ENCODE measurements at regions not wholly inside any gene's neighbourhood (a gene's known extent, or its start where the extent isn't known, plus 50 kb on each side); places are given as distances from the start of the nearest gene placed in this dataset.
"Not testable (repeated sequence)": the region's sequence is repeated elsewhere in the genome, so short reads cannot be mapped to it uniquely, and the experiment has no call there.

DNA sequence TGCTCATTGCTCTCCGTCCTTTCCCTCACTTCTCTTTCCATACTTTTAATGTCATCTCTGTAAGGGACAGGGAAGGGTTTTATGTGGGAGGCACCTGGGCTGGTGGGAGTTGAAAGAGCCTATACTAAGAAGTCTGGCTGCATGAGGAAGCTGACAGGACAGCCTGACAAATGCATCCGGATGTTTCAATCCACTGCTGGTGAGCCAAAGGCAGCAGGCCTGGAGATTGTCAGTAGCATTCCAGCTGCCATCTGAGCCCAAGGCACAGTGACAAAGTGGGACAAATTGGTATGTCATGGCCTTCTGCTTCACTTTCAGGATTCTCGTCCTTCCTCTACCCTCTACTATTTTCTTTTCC lies 218.4 kb downstream of the STK31 start:
- DNase-seq (ENCODE audit: low spot score): no peak
- in situ Hi-C loops (cut with MboI; ENCODE audit: low sequenced_read_pairs, unreplicated experiment): no loop called here
- TF ChIP-seq, protein P1, sequence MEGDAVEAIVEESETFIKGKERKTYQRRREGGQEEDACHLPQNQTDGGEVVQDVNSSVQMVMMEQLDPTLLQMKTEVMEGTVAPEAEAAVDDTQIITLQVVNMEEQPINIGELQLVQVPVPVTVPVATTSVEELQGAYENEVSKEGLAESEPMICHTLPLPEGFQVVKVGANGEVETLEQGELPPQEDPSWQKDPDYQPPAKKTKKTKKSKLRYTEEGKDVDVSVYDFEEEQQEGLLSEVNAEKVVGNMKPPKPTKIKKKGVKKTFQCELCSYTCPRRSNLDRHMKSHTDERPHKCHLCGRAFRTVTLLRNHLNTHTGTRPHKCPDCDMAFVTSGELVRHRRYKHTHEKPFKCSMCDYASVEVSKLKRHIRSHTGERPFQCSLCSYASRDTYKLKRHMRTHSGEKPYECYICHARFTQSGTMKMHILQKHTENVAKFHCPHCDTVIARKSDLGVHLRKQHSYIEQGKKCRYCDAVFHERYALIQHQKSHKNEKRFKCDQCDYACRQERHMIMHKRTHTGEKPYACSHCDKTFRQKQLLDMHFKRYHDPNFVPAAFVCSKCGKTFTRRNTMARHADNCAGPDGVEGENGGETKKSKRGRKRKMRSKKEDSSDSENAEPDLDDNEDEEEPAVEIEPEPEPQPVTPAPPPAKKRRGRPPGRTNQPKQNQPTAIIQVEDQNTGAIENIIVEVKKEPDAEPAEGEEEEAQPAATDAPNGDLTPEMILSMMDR (IDR thresholded peaks at IDR 0.05; ENCODE audit: borderline replicate concordance, control extremely low read depth, extremely low read depth, insufficient read depth, missing control alignments): no peak

DNA sequence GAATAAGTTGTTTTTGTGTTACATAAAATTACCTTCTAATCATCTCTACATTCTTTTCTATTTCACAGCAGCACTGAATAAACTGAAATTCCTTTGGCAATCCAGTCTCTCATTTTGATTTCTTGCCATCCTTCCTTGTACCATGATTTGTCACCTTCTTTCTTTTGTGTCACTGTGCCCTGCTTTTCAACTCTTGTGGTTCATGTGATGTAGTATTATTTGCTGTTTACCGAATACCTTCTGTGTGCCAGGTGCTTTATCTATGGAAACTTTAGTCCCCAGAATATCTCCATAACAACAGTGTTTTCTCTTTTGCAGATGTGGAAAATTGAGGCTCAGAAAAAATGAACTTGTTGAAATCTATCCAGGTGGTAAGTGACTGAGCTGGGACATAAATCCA lies 220.3 kb downstream of the STK31 start:
- in situ Hi-C loops (cut with MboI; ENCODE audit: low sequenced_read_pairs, unreplicated experiment): no loop called here
- DNase-seq (ENCODE audit: low spot score): no peak
- TF ChIP-seq, protein P1 (IDR thresholded peaks at IDR 0.05; ENCODE audit: borderline replicate concordance, control extremely low read depth, extremely low read depth, insufficient read depth, missing control alignments): no peak

DNA sequence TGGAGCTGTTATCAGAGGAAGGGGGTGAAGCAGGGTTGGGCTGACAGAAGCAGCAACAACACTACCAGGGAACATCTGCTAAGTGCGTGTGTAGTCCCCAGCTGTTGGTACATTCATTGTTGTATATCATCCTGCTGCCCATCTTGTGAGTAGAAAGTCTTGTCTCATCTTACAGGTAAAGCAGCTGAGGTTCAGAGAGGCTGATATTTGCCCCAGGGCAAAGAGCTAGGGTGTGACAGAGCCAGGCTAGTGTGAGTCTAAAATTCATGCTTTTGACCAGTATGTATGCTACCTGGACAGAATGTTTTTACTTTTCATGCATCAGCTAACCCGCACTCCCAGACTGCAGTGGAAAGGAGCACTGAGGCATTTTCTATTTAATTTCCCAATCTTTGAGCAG lies 221.6 kb downstream of the STK31 start:
- TF ChIP-seq, protein P1 (IDR thresholded peaks at IDR 0.05; ENCODE audit: borderline replicate concordance, control extremely low read depth, extremely low read depth, insufficient read depth, missing control alignments): no peak
- no peak for DNase-seq (ENCODE audit: low spot score)
- in situ Hi-C loops (cut with MboI; ENCODE audit: low sequenced_read_pairs, unreplicated experiment): no loop called here

DNA sequence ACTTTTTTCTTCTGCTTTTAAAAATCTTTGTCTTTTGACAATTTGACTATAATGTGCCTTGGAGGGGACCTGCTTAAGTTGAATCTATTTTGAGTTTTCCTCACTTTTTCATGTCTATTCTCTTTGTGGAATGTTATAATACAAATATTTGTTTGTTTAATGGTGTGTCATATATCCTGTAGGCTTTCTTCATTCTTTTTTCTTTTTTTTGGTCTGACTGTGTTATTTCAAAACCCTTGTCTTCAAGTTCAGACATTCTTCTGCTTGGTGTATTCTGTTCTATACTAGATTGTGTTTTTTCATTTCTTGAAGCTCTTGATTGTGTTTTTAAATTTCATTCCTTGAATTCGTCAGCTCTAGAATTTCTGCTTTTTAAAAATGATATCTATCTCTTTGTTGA lies 228.2 kb downstream of the STK31 start:
- no peak for DNase-seq (ENCODE audit: low spot score)
- in situ Hi-C loops (cut with MboI; ENCODE audit: low sequenced_read_pairs, unreplicated experiment): no loop called here
- TF ChIP-seq, protein P1 (IDR thresholded peaks at IDR 0.05; ENCODE audit: borderline replicate concordance, control extremely low read depth, extremely low read depth, insufficient read depth, missing control alignments): no peak

DNA sequence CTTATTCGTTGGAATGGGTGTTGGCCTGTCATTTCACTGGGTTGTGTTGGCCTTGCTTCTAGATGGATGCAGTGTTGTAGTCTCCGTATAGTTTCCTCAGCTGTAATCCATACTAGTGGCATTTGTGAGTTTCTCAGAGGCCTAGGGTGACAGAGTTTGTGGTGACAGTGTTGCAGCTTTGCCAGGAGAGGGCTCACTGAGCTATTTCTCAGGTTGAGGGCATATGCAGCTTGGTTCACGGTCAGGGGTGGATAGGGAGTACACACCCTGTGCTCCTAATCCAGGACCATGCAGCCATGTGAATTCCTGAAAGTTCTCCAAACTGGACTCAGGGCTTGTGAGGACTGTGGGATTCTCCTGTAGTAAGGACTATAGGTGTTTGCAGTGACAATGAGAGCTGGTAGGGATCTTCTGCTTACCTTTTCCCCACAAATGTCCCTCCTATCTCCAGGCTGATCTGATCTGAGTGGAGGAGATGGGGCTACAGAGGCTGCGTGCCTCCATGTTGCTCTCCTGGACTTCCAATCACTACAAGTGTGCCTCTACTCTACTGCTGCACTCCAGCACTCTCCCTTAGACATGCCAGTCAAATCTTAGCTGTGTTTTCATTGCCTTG lies 229.0 kb downstream of the STK31 start:
- in situ Hi-C loops (cut with MboI; ENCODE audit: low sequenced_read_pairs, unreplicated experiment): no loop called here
- TF ChIP-seq, protein P1 (IDR thresholded peaks at IDR 0.05; ENCODE audit: borderline replicate concordance, control extremely low read depth, extremely low read depth, insufficient read depth, missing control alignments): peak; percentile 38
- peak; percentile 30 for DNase-seq (ENCODE audit: low spot score)

DNA sequence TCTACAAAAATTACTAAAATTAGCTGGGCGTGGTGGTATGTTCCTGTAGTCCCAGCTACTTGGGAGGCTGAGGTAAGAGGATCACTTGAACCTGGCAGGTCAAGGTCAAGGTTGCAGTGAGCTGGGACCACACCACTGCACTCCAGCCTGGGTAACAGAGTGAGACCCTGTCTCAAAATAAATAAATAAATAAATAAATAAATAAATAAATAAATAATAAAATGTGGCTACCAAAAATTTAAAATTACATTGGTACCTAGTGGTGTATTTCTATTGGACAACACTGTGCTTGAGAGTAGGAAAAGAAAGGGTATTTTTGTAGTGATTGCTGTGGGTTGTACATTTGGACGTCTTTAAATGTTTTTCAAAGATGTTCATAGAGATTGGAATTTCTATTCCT lies 229.7 kb downstream of the STK31 start:
- in situ Hi-C loops (cut with MboI; ENCODE audit: low sequenced_read_pairs, unreplicated experiment): not testable (repeated sequence)

DNA sequence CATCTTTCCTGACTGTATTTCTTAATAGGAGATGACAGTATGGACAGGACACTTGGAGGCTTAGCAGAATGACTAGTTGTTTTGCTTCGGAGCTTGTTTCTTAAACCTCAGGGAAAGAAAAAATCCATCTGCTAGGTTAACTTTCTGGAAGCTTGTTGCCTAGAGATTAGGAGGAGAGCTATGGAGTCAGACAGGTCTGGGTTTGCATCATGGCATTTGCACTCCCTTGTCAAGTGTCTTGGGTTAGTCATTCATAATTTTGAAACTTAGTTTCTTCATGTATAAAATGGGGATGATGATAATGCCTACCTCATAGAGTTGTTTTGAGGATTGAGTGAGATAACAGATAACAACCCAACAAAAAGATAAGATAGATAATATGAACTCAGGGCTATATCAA lies 231.5 kb downstream of the STK31 start:
- DNase-seq (ENCODE audit: low spot score): no peak
- TF ChIP-seq, protein P1 (IDR thresholded peaks at IDR 0.05; ENCODE audit: borderline replicate concordance, control extremely low read depth, extremely low read depth, insufficient read depth, missing control alignments): no peak
- in situ Hi-C loops (cut with MboI; ENCODE audit: low sequenced_read_pairs, unreplicated experiment): no loop called here

More for the DNA sequence above, 229.7 kb downstream of the STK31 start:
- not testable (repeated sequence) for DNase-seq (ENCODE audit: low spot score)
